SU-DHL-6 (cell line): ENCODE measurements at regions not wholly inside any gene's neighbourhood (a gene's known extent, or its start where the extent isn't known, plus 50 kb on each side); places are given as distances from the start of the nearest gene placed in this dataset.

Experiments used
- H2AFZ ChIP-seq: fragments of 200-600 bp; sonication (generic); 2 replicates; pipeline ENCODE4 v1.6.1; 2014; ENCODE audit warnings: low read depth, mild to moderate bottlenecking, moderate library complexity, mixed read lengths, antibody characterized with exemption, low read length; ENCODE audit not compliant: severe bottlenecking
- H3F3A ChIP-seq: fragments of 200-600 bp; shearing (Covaris generic); 2 replicates; pipeline ENCODE4 v1.6.0; 2016; ENCODE audit warnings: antibody characterized with exemption, mild to moderate bottlenecking; ENCODE audit not compliant: insufficient read depth
- H3K27ac ChIP-seq: fragments of 200-600 bp; sonication (generic); 2 replicates; pipeline ENCODE4 v1.5.1; 2016; ENCODE audit warnings: low read depth, mild to moderate bottlenecking, low read length, moderate library complexity, mixed read lengths
- H3K27me3 ChIP-seq: fragments of 200-600 bp; sonication (generic), shearing (Covaris generic); 2 replicates; pipeline ENCODE4 v1.6.0; 2014; ENCODE audit warnings: mild to moderate bottlenecking, low read length
- H3K36me3 ChIP-seq: fragments of 200-600 bp; sonication (generic); 2 replicates; pipeline ENCODE4 v1.6.1; 2014; ENCODE audit warnings: mild to moderate bottlenecking, low read length, mixed read lengths
- H3K4me2 ChIP-seq: fragments of 300-600, 200-600 bp; shearing (Covaris generic), sonication (generic); 2 replicates; pipeline ENCODE4 v1.6.0; 2014; ENCODE audit warnings: low read length, low read depth, mild to moderate bottlenecking; ENCODE audit not compliant: poor library complexity, severe bottlenecking
- H3K4me3 ChIP-seq: fragments of 200-600 bp; sonication (generic); 2 replicates; pipeline ENCODE4 v1.5.1; 2014; ENCODE audit warnings: antibody characterized with exemption, low read length, mild to moderate bottlenecking, mixed read lengths; ENCODE audit not compliant: insufficient read depth, poor library complexity, severe bottlenecking
- H3K79me2 ChIP-seq: fragments of 200-600 bp; sonication (generic); 2 replicates; pipeline ENCODE4 v1.6.1; 2014; ENCODE audit warnings: mild to moderate bottlenecking, low read length, moderate library complexity; ENCODE audit not compliant: insufficient read depth
- H3K9ac ChIP-seq: fragments of 200-600 bp; sonication (generic); 2 replicates; pipeline ENCODE4 v1.7.0; 2014; ENCODE audit warnings: mild to moderate bottlenecking, low read length
- H3K9me2 ChIP-seq: fragments of 200-600 bp; sonication (generic); replicated peaks from 2 replicates; pipeline ENCODE4 v1.6.1; 2014; ENCODE audit warnings: low read length; ENCODE audit not compliant: insufficient read depth
- H3K9me3 ChIP-seq: fragments of 200-600 bp; sonication (generic); 2 replicates; pipeline ENCODE4 v1.6.1; 2014; ENCODE audit warnings: low read length, mixed read lengths; ENCODE audit not compliant: insufficient read depth
- H4K20me1 ChIP-seq: fragments of 200-600 bp; sonication (generic); 2 replicates; pipeline ENCODE4 v1.6.1; 2014; ENCODE audit warnings: low read depth, mild to moderate bottlenecking, antibody characterized with exemption, low read length, moderate library complexity, mixed read lengths
- EZH2phosphoT487 ChIP-seq: fragments of 200-600 bp; sonication (generic), shearing (Covaris generic); conservative IDR thresholded peaks from 2 replicates; pipeline ENCODE4 v1.6.1; 2018; ENCODE audit warnings: mild to moderate bottlenecking, antibody characterized with exemption, low read length, moderate library complexity, mixed read lengths
- TF ChIP-seq, protein P1 (sequence below): fragments of 200-600 bp; sonication (generic); IDR thresholded peaks from one replicate; pipeline ENCODE4 v1.5.1; 2017; ENCODE audit warnings: antibody characterized with exemption, mild to moderate bottlenecking, low read length, moderate library complexity; ENCODE audit not compliant: insufficient read depth, poor library complexity, severe bottlenecking

DNA sequence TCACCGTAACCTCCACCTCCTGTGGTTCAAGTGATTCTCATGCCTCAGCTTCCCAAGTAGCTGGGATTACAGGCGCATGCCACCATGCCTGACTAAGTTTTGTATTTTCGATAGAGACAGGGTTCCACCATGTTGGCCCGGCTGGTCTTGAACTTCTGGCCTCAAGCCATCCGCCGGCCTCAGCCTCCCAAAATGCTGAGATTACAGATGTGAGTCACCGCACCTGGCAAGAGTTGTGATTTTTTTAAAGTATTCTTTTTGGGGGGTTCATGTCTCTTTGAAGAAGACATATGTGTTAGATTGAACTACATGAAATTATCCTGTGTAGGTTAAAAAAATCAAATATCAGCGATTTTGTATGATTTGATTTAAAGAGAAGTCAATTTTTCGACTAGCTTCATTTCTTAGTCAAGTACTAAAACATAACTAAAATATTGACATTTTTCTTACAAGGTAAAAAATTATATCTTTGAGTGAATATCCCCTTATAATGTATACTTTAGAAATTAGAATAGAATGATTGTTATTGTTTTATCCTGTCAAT is 60.3 kb upstream of the ANTXR2 start:
- Histone ChIP-seq H3K9ac (no peak overlapping the region), H3K36me3 (no peaks in the 10 kb centered on the region), H3K4me3 (no peak overlapping the region), H3K27ac (no peak overlapping the region), H2AFZ (no peak overlapping the region), H3F3A (no peaks in the 10 kb centered on the region), H3K4me2 (no peak overlapping the region), H4K20me1 (no peaks in the 10 kb centered on the region), H3K27me3 (no peaks in the 10 kb centered on the region), H3K9me3 (no peaks in the 10 kb centered on the region), H3K79me2 (no peaks in the 10 kb centered on the region), H3K9me2 (no peaks in the 10 kb centered on the region)
- no peak for TF ChIP-seq EZH2phosphoT487
- TF ChIP-seq, protein P1, sequence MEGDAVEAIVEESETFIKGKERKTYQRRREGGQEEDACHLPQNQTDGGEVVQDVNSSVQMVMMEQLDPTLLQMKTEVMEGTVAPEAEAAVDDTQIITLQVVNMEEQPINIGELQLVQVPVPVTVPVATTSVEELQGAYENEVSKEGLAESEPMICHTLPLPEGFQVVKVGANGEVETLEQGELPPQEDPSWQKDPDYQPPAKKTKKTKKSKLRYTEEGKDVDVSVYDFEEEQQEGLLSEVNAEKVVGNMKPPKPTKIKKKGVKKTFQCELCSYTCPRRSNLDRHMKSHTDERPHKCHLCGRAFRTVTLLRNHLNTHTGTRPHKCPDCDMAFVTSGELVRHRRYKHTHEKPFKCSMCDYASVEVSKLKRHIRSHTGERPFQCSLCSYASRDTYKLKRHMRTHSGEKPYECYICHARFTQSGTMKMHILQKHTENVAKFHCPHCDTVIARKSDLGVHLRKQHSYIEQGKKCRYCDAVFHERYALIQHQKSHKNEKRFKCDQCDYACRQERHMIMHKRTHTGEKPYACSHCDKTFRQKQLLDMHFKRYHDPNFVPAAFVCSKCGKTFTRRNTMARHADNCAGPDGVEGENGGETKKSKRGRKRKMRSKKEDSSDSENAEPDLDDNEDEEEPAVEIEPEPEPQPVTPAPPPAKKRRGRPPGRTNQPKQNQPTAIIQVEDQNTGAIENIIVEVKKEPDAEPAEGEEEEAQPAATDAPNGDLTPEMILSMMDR: no peak

DNA sequence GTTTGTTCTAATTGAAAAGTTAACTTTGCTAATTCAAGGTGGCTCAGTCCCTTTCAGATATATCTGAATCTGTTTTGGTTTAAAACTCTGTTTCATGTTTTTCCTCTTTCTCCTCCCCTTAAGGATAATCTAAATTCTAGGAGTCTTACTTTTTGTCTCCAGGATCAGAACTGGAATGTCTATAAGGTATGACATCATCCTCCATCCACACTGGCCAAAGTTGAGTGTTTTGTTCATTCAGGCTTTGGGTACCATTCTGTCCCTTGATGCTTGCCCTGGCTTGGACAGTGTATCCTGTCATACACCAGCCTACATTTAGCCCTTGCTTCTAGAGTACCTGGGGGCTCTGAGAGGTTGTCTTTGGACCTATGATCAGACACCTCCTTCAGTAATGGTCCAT is 56.8 kb upstream of the ANTXR2 start:
- Histone ChIP-seq H3F3A (no peaks in the 10 kb centered on the region), H3K36me3 (no peaks in the 10 kb centered on the region), H3K4me3 (no peak overlapping the region), H3K27ac (no peak overlapping the region), H4K20me1 (no peaks in the 10 kb centered on the region), H2AFZ (no peak overlapping the region), H3K79me2 (no peaks in the 10 kb centered on the region), H3K9me2 (no peaks in the 10 kb centered on the region), H3K9me3 (no peaks in the 10 kb centered on the region), H3K9ac (no peak overlapping the region), H3K4me2 (no peak overlapping the region), H3K27me3 (no peaks in the 10 kb centered on the region)
- no peak for TF ChIP-seq EZH2phosphoT487
- TF ChIP-seq, protein P1: no peak

DNA sequence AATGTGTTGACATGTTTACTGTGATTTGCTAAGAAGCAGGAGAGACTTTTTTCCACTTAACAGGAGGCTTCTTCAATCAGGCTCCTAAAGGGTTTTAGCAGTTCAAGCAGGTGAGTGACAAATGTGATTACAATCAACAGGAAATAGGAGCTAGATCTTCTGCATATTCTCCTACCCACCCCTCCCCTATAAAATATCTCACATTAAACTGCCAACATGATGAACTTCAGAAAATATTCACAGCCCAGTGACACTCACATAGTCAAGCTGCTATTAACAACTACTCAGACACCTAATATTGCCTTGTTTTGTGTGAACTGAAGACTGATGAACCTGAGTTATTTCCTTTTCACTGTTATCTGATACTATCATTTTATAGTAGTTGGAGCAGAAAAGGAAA is 55.9 kb upstream of the ANTXR2 start:
- H2AFZ ChIP-seq: no peak overlapping the region
- no peaks in the 10 kb centered on the region for H3K27me3 ChIP-seq
- no peaks in the 10 kb centered on the region for H3K79me2 ChIP-seq
- no peaks in the 10 kb centered on the region for H3K36me3 ChIP-seq
- H3F3A ChIP-seq: no peaks in the 10 kb centered on the region
- no peak overlapping the region for H3K4me2 ChIP-seq
- no peak overlapping the region for H3K27ac ChIP-seq
- H3K4me3 ChIP-seq: no peak overlapping the region
- no peaks in the 10 kb centered on the region for H3K9me2 ChIP-seq
- TF ChIP-seq, protein P1: no peak
- no peak for TF ChIP-seq EZH2phosphoT487
- H4K20me1 ChIP-seq: no peaks in the 10 kb centered on the region
- H3K9ac ChIP-seq: no peak overlapping the region
- no peaks in the 10 kb centered on the region for H3K9me3 ChIP-seq
